ENCODE measurements at regions not wholly inside any gene's neighbourhood (a gene's known extent, or its start where the extent isn't known, plus 50 kb on each side); places are given as distances from the start of the nearest gene placed in this dataset.
A peak's percentile ranks its signal among the peaks of the same experiment; 100 is the strongest.

DNA sequence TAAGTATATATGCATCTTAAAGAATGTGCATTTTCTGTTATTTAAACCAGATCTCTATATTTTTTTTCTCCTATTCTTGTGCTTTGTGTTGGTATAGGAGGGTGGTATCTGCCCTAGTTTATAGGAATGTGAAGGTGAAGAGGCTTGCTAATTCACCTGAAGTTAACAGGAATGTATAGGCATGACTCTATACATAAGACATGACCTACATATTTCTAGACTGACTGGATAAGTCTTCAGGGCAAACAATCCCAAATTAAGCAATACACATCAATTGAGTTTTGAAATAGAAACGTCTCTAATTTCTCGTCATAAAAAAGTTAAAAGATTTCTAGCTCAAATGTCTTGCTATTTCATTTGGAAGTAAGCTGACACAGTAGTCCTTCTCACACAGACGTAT is 410.0 kb downstream of the DIPK2A start:
- no peak overlapping the region for H3K27ac Mint-ChIP-seq
- ATAC-seq (ENCODE audit: low read depth) (no peak), DNase-seq (ENCODE audit: low spot score in 2 of 2) (no peak)
- no peaks in the 10 kb centered on the region for H3K9me3 Mint-ChIP-seq
- peaks cover 2% of the 10 kb centered on the region for H3K4me1 Mint-ChIP-seq
- no peak overlapping the region for H3K4me3 Mint-ChIP-seq
- no peaks in the 10 kb centered on the region for H3K27me3 Mint-ChIP-seq
- no peaks in the 10 kb centered on the region for H3K36me3 Mint-ChIP-seq

DNA sequence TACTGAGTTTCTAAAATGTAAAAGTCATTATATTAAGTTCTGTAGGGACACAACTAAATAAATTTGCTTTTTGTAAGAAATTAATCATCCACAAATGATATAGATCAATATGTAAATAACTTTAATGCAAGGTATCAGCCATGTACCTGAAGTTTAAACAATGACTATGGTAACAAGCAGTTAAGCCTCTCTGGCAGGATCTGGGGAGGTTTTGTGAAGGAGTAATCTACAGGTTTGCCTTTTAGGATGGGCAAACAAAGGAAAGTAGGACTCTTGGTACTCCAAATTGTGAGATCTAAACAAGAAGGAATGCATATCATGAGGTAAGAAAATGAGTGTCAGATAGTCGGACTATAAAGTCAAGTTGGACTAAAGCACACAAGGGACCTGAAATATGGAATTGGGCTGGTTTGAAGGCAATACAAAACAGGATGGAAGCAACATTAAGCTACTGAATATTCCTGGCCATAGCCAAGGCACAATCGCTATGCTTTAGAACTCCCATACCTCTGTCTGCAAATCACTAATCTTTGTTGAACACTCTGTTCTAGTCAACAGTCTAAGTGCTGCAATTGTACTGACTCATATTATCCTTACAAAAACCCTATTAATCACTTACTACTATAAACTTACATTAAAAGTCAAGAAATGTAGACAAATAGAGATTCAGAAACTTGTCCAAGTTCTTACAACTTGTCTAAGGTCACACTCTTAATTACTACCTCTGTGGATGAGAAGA is 412.8 kb downstream of the DIPK2A start:
- ATAC-seq (ENCODE audit: low read depth) (no peak), DNase-seq (ENCODE audit: low spot score in 2 of 2) (no peak)
- H3K4me3 Mint-ChIP-seq: no peak overlapping the region
- peaks cover 4% of the 10 kb centered on the region for H3K27me3 Mint-ChIP-seq
- H3K4me1 Mint-ChIP-seq: peaks cover 2% of the 10 kb centered on the region
- no peaks in the 10 kb centered on the region for H3K9me3 Mint-ChIP-seq
- no peaks in the 10 kb centered on the region for H3K36me3 Mint-ChIP-seq
- no peak overlapping the region for H3K27ac Mint-ChIP-seq

DNA sequence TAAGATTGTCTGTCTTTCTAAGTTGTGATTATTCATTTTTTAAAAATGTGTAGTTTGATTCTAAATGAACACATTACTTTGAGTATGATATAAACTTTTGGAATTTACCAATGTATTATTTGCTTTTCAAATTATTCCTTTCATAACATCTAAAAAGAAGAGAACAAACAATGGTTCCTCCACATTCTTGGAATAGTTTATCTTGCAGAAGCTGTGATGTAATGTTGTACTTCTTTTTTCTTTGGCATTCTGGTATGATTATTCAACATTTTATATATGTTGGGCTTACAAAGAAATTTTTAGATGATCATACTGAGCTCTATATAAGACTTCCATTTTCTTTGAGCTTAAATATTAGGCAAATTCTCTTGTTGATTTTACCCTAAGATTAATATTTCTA is 419.2 kb downstream of the DIPK2A start:
- ATAC-seq (ENCODE audit: low read depth) (no peak), DNase-seq (ENCODE audit: low spot score in 2 of 2) (no peak)
- Mint-ChIP-seq H3K36me3 (no peaks in the 10 kb centered on the region), H3K27me3 (peaks cover 4% of the 10 kb centered on the region), H3K27ac (no peak overlapping the region), H3K4me1 (no peaks in the 10 kb centered on the region), H3K9me3 (no peaks in the 10 kb centered on the region), H3K4me3 (no peak overlapping the region)

GRCh38 chr3:144391236-144391635 is 419.6 kb downstream of the DIPK2A start:
- H3K4me1 Mint-ChIP-seq: no peaks in the 10 kb centered on the region
- H3K9me3 Mint-ChIP-seq: no peaks in the 10 kb centered on the region

DNA sequence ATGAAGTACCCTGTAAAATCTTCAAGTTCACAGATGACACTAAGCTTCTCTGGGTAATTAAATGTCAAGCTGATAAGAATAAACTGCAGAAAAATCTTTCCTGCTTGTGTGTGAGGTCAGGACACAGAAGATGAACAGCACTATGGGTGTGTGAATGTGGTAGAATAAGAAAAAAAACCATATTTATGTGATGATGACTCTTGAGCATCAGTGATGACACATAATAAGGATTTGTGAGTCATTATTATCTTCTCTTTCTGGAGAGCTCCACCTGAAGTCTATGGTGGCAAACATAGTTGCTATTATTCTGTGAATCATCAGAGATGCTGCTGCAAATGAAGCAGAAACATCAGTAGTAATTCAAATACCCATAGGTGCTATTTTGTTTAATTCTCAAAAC is 422.4 kb downstream of the DIPK2A start:
- no peak overlapping the region for H3K27ac Mint-ChIP-seq
- no peaks in the 10 kb centered on the region for H3K4me1 Mint-ChIP-seq
- H3K27me3 Mint-ChIP-seq: no peaks in the 10 kb centered on the region
- DNase-seq (ENCODE audit: low spot score in 2 of 2): no peak
- H3K4me3 Mint-ChIP-seq: no peak overlapping the region
- no peaks in the 10 kb centered on the region for H3K36me3 Mint-ChIP-seq
- no peak for ATAC-seq (ENCODE audit: low read depth)
- H3K9me3 Mint-ChIP-seq: peaks cover 4% of the 10 kb centered on the region

More at GRCh38 chr3:144391236-144391635, 419.6 kb downstream of the DIPK2A start:
- peak overlapping the region; percentile 29 for H3K27ac Mint-ChIP-seq
- peaks cover 4% of the 10 kb centered on the region for H3K27me3 Mint-ChIP-seq
- DNase-seq (ENCODE audit: low spot score in 2 of 2) (no peak), ATAC-seq (ENCODE audit: low read depth) (no peak)
- H3K36me3 Mint-ChIP-seq: no peaks in the 10 kb centered on the region
- no peak overlapping the region for H3K4me3 Mint-ChIP-seq

DNA sequence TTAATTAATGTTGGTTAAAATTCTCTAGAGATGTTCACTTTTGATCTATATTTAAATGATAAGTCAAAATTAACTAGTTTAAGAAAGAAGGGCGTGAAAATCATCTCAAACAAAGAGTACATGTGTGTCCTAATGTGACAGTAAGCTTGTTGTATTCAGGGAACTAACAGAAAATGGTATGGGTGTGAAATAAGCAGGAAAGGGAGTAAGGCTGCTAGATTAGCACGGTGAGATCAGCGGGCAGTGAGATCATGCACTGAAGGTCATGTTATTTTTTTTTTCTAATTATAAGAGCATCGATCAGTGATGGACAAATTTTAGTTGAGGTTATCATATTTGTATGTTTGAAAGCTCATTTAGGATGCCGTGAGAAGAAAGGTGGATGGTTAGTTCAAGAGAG is 430.8 kb downstream of the DIPK2A start:
- ATAC-seq (ENCODE audit: low read depth) (no peak), DNase-seq (ENCODE audit: low spot score in 2 of 2) (no peak)
- Mint-ChIP-seq H3K9me3 (peaks cover 7% of the 10 kb centered on the region), H3K4me1 (no peaks in the 10 kb centered on the region), H3K36me3 (no peaks in the 10 kb centered on the region), H3K27me3 (peaks cover 3% of the 10 kb centered on the region), H3K4me3 (no peak overlapping the region), H3K27ac (no peak overlapping the region)

DNA sequence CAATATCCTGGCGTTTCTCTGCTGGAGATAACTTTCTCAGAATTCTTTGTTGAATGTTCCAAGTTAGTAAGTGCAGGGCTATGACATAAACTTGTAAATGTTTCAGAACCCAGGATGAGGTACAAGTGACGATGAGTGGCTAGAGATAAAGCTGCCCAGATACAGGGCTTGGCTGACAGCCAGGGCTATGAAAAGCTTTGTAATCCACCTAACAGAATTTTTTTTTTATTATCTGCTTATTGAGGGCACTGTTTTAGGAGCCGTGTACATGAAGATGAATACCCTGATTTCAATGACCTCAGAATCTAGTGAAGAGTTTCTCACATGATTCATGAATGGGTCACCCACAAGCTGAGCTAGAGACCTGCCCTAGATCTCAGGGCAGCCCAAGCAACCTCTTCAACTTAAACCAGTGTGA is 431.4 kb downstream of the DIPK2A start:
- Mint-ChIP-seq H3K4me1 (no peaks in the 10 kb centered on the region), H3K4me3 (no peak overlapping the region), H3K36me3 (no peaks in the 10 kb centered on the region), H3K27ac (no peak overlapping the region), H3K9me3 (peaks cover 7% of the 10 kb centered on the region), H3K27me3 (peaks cover 3% of the 10 kb centered on the region)
- ATAC-seq (ENCODE audit: low read depth): no peak
- DNase-seq (ENCODE audit: low spot score in 2 of 2): no peak

DNA sequence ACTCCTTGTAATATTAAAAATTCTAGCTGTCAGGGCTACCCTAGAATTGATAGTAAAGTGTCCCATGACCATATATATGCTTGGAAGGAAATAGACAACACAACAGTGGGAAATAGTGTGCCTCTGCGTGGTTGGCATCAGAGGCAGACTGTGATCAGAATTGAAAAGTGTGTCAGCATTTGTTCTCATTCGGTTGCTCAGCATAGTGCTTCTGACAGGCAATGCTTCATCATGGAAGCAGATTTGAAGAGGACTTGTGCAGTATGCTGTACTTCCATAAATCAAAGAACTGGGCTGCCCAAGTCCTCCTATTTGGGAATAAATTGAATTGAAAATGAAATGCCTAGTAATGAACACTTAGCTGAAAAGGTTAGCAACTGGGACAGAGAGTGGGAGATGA is 435.7 kb downstream of the DIPK2A start:
- H3K27ac Mint-ChIP-seq: no peak overlapping the region
- H3K4me1 Mint-ChIP-seq: no peaks in the 10 kb centered on the region
- peaks cover 7% of the 10 kb centered on the region for H3K9me3 Mint-ChIP-seq
- no peak overlapping the region for H3K4me3 Mint-ChIP-seq
- ATAC-seq (ENCODE audit: low read depth) (no peak), DNase-seq (ENCODE audit: low spot score in 2 of 2) (no peak)
- H3K27me3 Mint-ChIP-seq: peaks cover 3% of the 10 kb centered on the region
- no peaks in the 10 kb centered on the region for H3K36me3 Mint-ChIP-seq

DNA sequence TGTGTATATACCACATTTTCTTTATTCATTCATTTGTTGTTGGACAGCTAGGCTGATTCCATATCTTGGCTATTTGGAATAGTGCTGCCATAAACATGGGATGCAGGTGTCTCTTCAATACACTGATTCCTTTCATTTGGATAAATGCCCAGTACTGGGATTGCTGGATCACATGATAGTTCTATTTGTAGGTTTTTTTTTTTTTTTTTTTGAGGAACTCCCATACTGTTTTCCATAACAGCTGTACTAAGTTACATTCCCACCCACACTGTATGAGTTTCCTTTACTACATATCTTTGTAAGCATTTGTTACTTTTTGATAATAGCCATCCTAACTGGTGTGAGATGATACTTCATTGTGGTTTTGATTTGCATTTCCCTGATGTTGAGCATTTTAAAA is 437.7 kb downstream of the DIPK2A start:
- Mint-ChIP-seq H3K4me3 (no peak overlapping the region), H3K27me3 (no peaks in the 10 kb centered on the region), H3K36me3 (no peaks in the 10 kb centered on the region), H3K27ac (no peak overlapping the region), H3K4me1 (no peaks in the 10 kb centered on the region), H3K9me3 (peaks cover 4% of the 10 kb centered on the region)
- DNase-seq (ENCODE audit: low spot score in 2 of 2) (no peak), ATAC-seq (ENCODE audit: low read depth) (no peak)

DNA sequence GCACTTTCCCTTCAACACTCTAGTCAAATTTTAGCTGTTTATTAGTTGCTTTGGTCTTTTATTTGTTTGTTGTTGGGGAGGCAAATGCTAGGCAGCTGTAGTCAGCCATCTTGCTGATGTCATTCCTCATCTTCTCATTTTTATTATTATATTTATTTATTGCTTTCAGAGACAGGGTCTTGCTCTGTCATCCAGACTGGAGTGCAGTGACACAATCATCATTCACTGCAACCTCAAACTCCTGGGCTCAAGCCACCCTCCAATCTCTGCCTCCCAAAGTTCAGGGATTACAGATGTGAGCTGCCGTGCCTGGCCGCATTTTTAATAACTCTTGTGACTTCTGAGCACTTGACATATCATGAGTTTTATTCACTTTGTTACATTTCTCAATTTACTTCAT is 441.4 kb downstream of the DIPK2A start:
- no peak for DNase-seq (ENCODE audit: low spot score in 2 of 2)
- no peak overlapping the region for H3K27ac Mint-ChIP-seq
- H3K4me1 Mint-ChIP-seq: no peaks in the 10 kb centered on the region
- ATAC-seq (ENCODE audit: low read depth): no peak
- H3K9me3 Mint-ChIP-seq: peaks cover 4% of the 10 kb centered on the region
- no peaks in the 10 kb centered on the region for H3K36me3 Mint-ChIP-seq
- H3K27me3 Mint-ChIP-seq: peaks cover 3% of the 10 kb centered on the region
- H3K4me3 Mint-ChIP-seq: no peak overlapping the region

- no peak overlapping the region for H3K27ac Mint-ChIP-seq
- peaks cover 3% of the 10 kb centered on the region for H3K27me3 Mint-ChIP-seq
- H3K36me3 Mint-ChIP-seq: no peaks in the 10 kb centered on the region
- H3K9me3 Mint-ChIP-seq: peaks cover 2% of the 10 kb centered on the region
- ATAC-seq (ENCODE audit: low read depth) (no peak), DNase-seq (ENCODE audit: low spot score in 2 of 2) (no peak)
- H3K4me1 Mint-ChIP-seq: no peaks in the 10 kb centered on the region
- no peak overlapping the region for H3K4me3 Mint-ChIP-seq
These were observed 443.9 kb downstream of the DIPK2A start for GRCh38 chr3:144415492-144415891.

DNA sequence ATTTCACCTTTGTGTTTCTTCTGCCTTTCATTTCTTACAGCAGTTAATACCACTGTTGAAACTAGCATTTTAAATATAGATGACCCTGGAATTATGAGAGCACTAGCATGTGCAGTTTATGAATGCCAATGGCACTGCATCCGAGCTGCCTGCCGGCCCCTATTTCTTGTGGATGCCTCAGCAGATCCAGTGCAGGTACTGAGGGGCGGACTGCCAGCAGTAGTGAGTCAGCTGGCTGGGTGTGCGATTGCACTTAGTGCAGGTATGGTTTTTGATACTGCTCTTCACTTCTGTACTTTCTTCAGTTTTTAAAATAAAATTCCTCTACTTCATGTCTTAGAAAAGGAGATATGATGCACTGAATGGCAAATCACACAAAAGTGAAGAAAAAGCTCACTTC is 453.0 kb downstream of the DIPK2A start:
- Mint-ChIP-seq H3K4me1 (no peaks in the 10 kb centered on the region), H3K27ac (no peak overlapping the region), H3K9me3 (no peaks in the 10 kb centered on the region), H3K36me3 (no peaks in the 10 kb centered on the region), H3K4me3 (no peak overlapping the region), H3K27me3 (no peaks in the 10 kb centered on the region)
- ATAC-seq (ENCODE audit: low read depth) (no peak), DNase-seq (ENCODE audit: low spot score in 2 of 2) (no peak)

GRCh38 chr3:144426366-144426765 is 454.7 kb downstream of the DIPK2A start:
- DNase-seq (ENCODE audit: low spot score in 2 of 2) (no peak), ATAC-seq (ENCODE audit: low read depth) (no peak)
- no peaks in the 10 kb centered on the region for H3K4me1 Mint-ChIP-seq
- H3K27ac Mint-ChIP-seq: no peak overlapping the region
- no peaks in the 10 kb centered on the region for H3K36me3 Mint-ChIP-seq
- H3K27me3 Mint-ChIP-seq: no peaks in the 10 kb centered on the region
- no peaks in the 10 kb centered on the region for H3K9me3 Mint-ChIP-seq
- H3K4me3 Mint-ChIP-seq: no peak overlapping the region

DNA sequence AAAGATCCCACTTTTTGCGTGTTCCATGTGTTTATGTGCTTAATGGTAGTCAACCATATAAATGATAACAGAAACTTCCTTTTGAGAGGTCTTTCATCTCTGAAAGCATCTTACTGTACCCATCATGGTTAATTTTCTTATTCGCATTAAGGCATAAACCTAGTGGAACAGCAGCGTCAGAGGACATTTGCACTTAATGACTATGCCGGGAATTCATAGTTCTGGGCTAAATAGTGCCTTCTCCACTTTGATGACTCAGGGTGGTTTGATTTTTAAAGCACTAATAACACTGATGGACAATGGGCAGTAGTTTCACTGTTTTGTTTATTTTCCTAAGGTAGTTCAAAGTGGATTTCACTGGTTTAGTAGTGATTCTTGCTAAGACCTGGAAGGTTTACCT is 455.3 kb downstream of the DIPK2A start:
- H3K4me1 Mint-ChIP-seq: no peaks in the 10 kb centered on the region
- DNase-seq (ENCODE audit: low spot score in 2 of 2) (no peak), ATAC-seq (ENCODE audit: low read depth) (no peak)
- H3K36me3 Mint-ChIP-seq: no peaks in the 10 kb centered on the region
- no peaks in the 10 kb centered on the region for H3K9me3 Mint-ChIP-seq
- no peaks in the 10 kb centered on the region for H3K27me3 Mint-ChIP-seq
- no peak overlapping the region for H3K27ac Mint-ChIP-seq
- H3K4me3 Mint-ChIP-seq: no peak overlapping the region

- H3K4me3 Mint-ChIP-seq: no peak overlapping the region
- ATAC-seq (ENCODE audit: low read depth) (peak; percentile 56), DNase-seq (ENCODE audit: low spot score in 2 of 2) (no peak)
- no peaks in the 10 kb centered on the region for H3K36me3 Mint-ChIP-seq
- no peak overlapping the region for H3K27ac Mint-ChIP-seq
- peaks cover 3% of the 10 kb centered on the region for H3K27me3 Mint-ChIP-seq
- no peaks in the 10 kb centered on the region for H3K9me3 Mint-ChIP-seq
- H3K4me1 Mint-ChIP-seq: no peaks in the 10 kb centered on the region
These were observed 458.1 kb downstream of the DIPK2A start for GRCh38 chr3:144429719-144430121.
